HG02885 (cell line): ENCODE measurements at regions not wholly inside any gene's neighbourhood (a gene's known extent, or its start where the extent isn't known, plus 50 kb on each side); places are given as distances from the start of the nearest gene placed in this dataset.

ENCODE experiments used
- ATAC-seq: cut with Tn5 transposase; IDR thresholded peaks from one replicate; pipeline ENCODE4 v1.9.1; 2021; ENCODE audit warnings: mild to moderate bottlenecking; ENCODE audit not compliant: unreplicated experiment, poor library complexity

- no peak for ATAC-seq
These were observed 311.0 kb downstream of the AGTPBP1 start for GRCh38 chr9:85430659-85431338.

- ATAC-seq, result no peak
These were observed 313.5 kb downstream of the AGTPBP1 start for GRCh38 chr9:85428230-85428629.

GRCh38 chr9:85427772-85428171, 314.0 kb downstream of the AGTPBP1 start:
- ATAC-seq, result no peak

- ATAC-seq, result peak; percentile 78
These were observed 316.6 kb downstream of the AGTPBP1 start for GRCh38 chr9:85425153-85425611.

GRCh38 chr9:85423422-85423821, 318.3 kb downstream of the AGTPBP1 start:
- ATAC-seq, result no peak

GRCh38 chr9:85421641-85422040, 320.1 kb downstream of the AGTPBP1 start:
- ATAC-seq, result no peak

GRCh38 chr9:85420750-85421149, 321.0 kb downstream of the AGTPBP1 start:
- no peak for ATAC-seq

GRCh38 chr9:85417674-85418073, 324.1 kb downstream of the AGTPBP1 start:
- no peak for ATAC-seq

- ATAC-seq, result no peak
These were observed 325.0 kb downstream of the AGTPBP1 start for GRCh38 chr9:85416715-85417114.

- ATAC-seq, result no peak
These were observed 327.4 kb downstream of the AGTPBP1 start for GRCh38 chr9:85414390-85414789.

- no peak for ATAC-seq
These were observed 333.3 kb downstream of the AGTPBP1 start for GRCh38 chr9:85408494-85408893.

- ATAC-seq, result no peak
These were observed 336.2 kb downstream of the AGTPBP1 start for GRCh38 chr9:85405566-85405950.

GRCh38 chr9:85404911-85405565, 336.7 kb downstream of the AGTPBP1 start:
- ATAC-seq, result no peak

- ATAC-seq, result no peak
These were observed 339.2 kb downstream of the AGTPBP1 start for GRCh38 chr9:85402551-85402950.

GRCh38 chr9:85401998-85402397, 339.8 kb downstream of the AGTPBP1 start:
- no peak for ATAC-seq

GRCh38 chr9:85397005-85397404, 344.7 kb downstream of the AGTPBP1 start:
- ATAC-seq, result no peak

- no peak for ATAC-seq
These were observed 349.5 kb downstream of the AGTPBP1 start for GRCh38 chr9:85392260-85392659.

GRCh38 chr9:85377731-85378289, 363.9 kb downstream of the AGTPBP1 start:
- ATAC-seq, result no peak

- ATAC-seq, result no peak
These were observed 373.0 kb downstream of the AGTPBP1 start for GRCh38 chr9:85368781-85369180.

GRCh38 chr9:85359161-85359560, 382.6 kb downstream of the AGTPBP1 start:
- ATAC-seq, result no peak

- no peak for ATAC-seq
These were observed 392.7 kb downstream of the AGTPBP1 start for GRCh38 chr9:85349046-85349445.

- no peak for ATAC-seq
These were observed 394.2 kb downstream of the AGTPBP1 start for GRCh38 chr9:85347541-85347940.
